Neural cell (in vitro differentiated cells): ENCODE measurements at regions not wholly inside any gene's neighbourhood (a gene's known extent, or its start where the extent isn't known, plus 50 kb on each side); places are given as distances from the start of the nearest gene placed in this dataset.

ENCODE experiments used
- H2AFZ ChIP-seq: fragments of 200-600, 300-800 bp; sonication (generic), shearing (Covaris generic); 2 replicates; pipeline ENCODE4 v1.6.0; 2014; ENCODE audit warnings: low read depth, mild to moderate bottlenecking, antibody characterized with exemption, low read length, moderate library complexity
- H3F3A ChIP-seq: fragments of 200-600 bp; shearing (Covaris generic); 2 replicates; pipeline ENCODE4 v1.6.1; 2016; ENCODE audit warnings: mild to moderate bottlenecking, moderate library complexity, mixed read lengths, antibody characterized with exemption, low read length; ENCODE audit not compliant: insufficient read depth, poor library complexity, severe bottlenecking
- H3K27ac ChIP-seq: fragments of 200-600, 300-800 bp; sonication (generic), shearing (Covaris generic); 2 replicates; pipeline ENCODE4 v1.5.1; 2014; ENCODE audit warnings: mild to moderate bottlenecking, low read length, moderate library complexity
- H3K27me3 ChIP-seq: fragments of 300-800, 200-600 bp; sonication (generic), shearing (Covaris generic); 2 replicates; pipeline ENCODE4 v1.6.0; 2014; ENCODE audit warnings: mild to moderate bottlenecking, low read depth, low read length, moderate library complexity; ENCODE audit not compliant: insufficient read depth
- H3K36me3 ChIP-seq: fragments of 300-800, 200-600 bp; sonication (generic), shearing (Covaris generic); 2 replicates; pipeline ENCODE4 v1.5.1; 2014; ENCODE audit warnings: mild to moderate bottlenecking, antibody characterized with exemption, low read length, moderate library complexity; ENCODE audit not compliant: insufficient read depth
- H3K4me2 ChIP-seq: fragments of 300-800, 200-600 bp; sonication (generic), shearing (Covaris generic); 2 replicates; pipeline ENCODE4 v1.6.0; 2014; ENCODE audit warnings: mild to moderate bottlenecking, low read length
- H3K4me3 ChIP-seq: fragments of 300-800, 200-600 bp; sonication (generic), shearing (Covaris generic); 2 replicates; pipeline ENCODE4 v1.5.1; 2014; ENCODE audit warnings: mild to moderate bottlenecking, low read length, moderate library complexity
- H3K79me2 ChIP-seq: fragments of 200-600 bp; shearing (Covaris generic); replicated peaks from 2 replicates; pipeline ENCODE4 v1.6.0; 2014; ENCODE audit warnings: mild to moderate bottlenecking, low read length, moderate library complexity; ENCODE audit not compliant: insufficient read depth
- H3K9ac ChIP-seq: fragments of 300-800, 200-600 bp; sonication (generic), shearing (Covaris generic); 2 replicates; pipeline ENCODE4 v1.6.1; 2016; ENCODE audit warnings: mild to moderate bottlenecking, low read length, mixed read lengths
- H3K9me2 ChIP-seq: fragments of 200-600 bp; shearing (Covaris generic); 2 replicates; pipeline ENCODE4 v1.6.1; 2016; ENCODE audit warnings: mild to moderate bottlenecking, low read length, mixed read lengths; ENCODE audit not compliant: insufficient read depth
- H3K9me3 ChIP-seq: fragments of 200-600, 300-800 bp; sonication (generic), shearing (Covaris generic); 2 replicates; pipeline ENCODE4 v1.6.1; 2016; ENCODE audit warnings: mild to moderate bottlenecking, mixed run types, low read length, moderate library complexity, mixed read lengths
- H4K20me1 ChIP-seq: fragments of 200-600 bp; shearing (Covaris generic); 2 replicates; pipeline ENCODE4 v1.6.1; 2016; ENCODE audit warnings: mild to moderate bottlenecking, mixed run types; ENCODE audit not compliant: insufficient read depth
- EP300 ChIP-seq: fragments of 450-650 bp; conservative IDR thresholded peaks from 2 replicates; pipeline ENCODE4 v1.6.1; 2014; ENCODE audit warnings: antibody characterized with exemption, mild to moderate bottlenecking, moderate library complexity; ENCODE audit not compliant: poor library complexity, severe bottlenecking
- EZH2 ChIP-seq: fragments of 200-600, 300-800 bp; shearing (Covaris generic), sonication (generic); IDR thresholded peaks from 2 replicates; pipeline ENCODE4 v1.6.1; 2014; ENCODE audit warnings: antibody characterized with exemption, low read length, borderline replicate concordance, mild to moderate bottlenecking; ENCODE audit not compliant: insufficient read depth, poor library complexity, severe bottlenecking
- MXI1 ChIP-seq: fragments of 450-650 bp; conservative IDR thresholded peaks from 2 replicates; pipeline ENCODE4 v1.6.1; 2014; ENCODE audit warnings: antibody characterized with exemption, mild to moderate bottlenecking; ENCODE audit not compliant: poor library complexity, severe bottlenecking
- POLR2AphosphoS5 ChIP-seq: IDR thresholded peaks from 2 replicates; pipeline ENCODE4 v1.6.1; 2012
- RAD21 ChIP-seq: fragments of 450-650 bp; conservative IDR thresholded peaks from 2 replicates; pipeline ENCODE4 v1.6.1; 2014; ENCODE audit warnings: antibody characterized with exemption, mild to moderate bottlenecking, moderate library complexity
- SMC3 ChIP-seq: fragments of 450-650 bp; conservative IDR thresholded peaks from 2 replicates; pipeline ENCODE4 v1.6.1; 2014; ENCODE audit warnings: antibody characterized with exemption, mild to moderate bottlenecking, moderate library complexity; ENCODE audit not compliant: poor library complexity
- TAF1 ChIP-seq: IDR thresholded peaks from 2 replicates; pipeline ENCODE4 v1.6.1; 2012; ENCODE audit warnings: low read depth
- TF ChIP-seq, protein P1 (sequence below): IDR thresholded peaks from 2 replicates; pipeline ENCODE4 v1.6.1; 2012; ENCODE audit warnings: borderline replicate concordance
- TF ChIP-seq, protein P2 (sequence below): fragments of 450-650 bp; IDR thresholded peaks from 2 replicates; pipeline ENCODE4 v1.5.1; 2014; ENCODE audit warnings: antibody characterized with exemption, mild to moderate bottlenecking, moderate library complexity; ENCODE audit not compliant: poor library complexity, severe bottlenecking

DNA sequence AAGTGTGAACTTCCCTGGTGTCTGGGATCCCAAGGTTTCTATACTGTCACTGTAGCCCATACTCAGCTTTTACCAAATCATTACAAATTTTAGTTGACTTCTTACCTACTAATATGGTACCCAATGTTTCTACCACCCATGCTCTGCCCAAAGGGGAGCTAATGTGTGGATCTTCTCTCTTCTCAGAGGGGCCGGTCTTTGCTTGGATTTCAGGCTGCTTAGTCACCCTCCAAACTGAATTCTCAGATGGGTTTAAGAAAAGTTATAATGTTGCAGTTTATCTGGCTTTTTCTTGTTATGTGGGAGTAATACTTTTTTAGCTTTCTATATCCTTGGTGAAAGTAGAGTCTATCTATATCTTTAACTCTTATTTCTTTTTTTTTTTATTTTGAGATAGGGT, 67.1 kb upstream of the AKAP13 start:
- H3K9ac ChIP-seq = no peak overlapping the region
- no peak for TF ChIP-seq SMC3
- TF ChIP-seq, protein P1, sequence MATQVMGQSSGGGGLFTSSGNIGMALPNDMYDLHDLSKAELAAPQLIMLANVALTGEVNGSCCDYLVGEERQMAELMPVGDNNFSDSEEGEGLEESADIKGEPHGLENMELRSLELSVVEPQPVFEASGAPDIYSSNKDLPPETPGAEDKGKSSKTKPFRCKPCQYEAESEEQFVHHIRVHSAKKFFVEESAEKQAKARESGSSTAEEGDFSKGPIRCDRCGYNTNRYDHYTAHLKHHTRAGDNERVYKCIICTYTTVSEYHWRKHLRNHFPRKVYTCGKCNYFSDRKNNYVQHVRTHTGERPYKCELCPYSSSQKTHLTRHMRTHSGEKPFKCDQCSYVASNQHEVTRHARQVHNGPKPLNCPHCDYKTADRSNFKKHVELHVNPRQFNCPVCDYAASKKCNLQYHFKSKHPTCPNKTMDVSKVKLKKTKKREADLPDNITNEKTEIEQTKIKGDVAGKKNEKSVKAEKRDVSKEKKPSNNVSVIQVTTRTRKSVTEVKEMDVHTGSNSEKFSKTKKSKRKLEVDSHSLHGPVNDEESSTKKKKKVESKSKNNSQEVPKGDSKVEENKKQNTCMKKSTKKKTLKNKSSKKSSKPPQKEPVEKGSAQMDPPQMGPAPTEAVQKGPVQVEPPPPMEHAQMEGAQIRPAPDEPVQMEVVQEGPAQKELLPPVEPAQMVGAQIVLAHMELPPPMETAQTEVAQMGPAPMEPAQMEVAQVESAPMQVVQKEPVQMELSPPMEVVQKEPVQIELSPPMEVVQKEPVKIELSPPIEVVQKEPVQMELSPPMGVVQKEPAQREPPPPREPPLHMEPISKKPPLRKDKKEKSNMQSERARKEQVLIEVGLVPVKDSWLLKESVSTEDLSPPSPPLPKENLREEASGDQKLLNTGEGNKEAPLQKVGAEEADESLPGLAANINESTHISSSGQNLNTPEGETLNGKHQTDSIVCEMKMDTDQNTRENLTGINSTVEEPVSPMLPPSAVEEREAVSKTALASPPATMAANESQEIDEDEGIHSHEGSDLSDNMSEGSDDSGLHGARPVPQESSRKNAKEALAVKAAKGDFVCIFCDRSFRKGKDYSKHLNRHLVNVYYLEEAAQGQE = no peak
- TF ChIP-seq MXI1 = no peak
- no peaks in the 10 kb centered on the region for H3F3A ChIP-seq
- H3K79me2 ChIP-seq = no peaks in the 10 kb centered on the region
- H3K36me3 ChIP-seq = no peaks in the 10 kb centered on the region
- H3K4me3 ChIP-seq = no peak overlapping the region
- H3K27me3 ChIP-seq = no peaks in the 10 kb centered on the region
- H3K27ac ChIP-seq = no peak overlapping the region
- H4K20me1 ChIP-seq = no peaks in the 10 kb centered on the region
- H3K9me3 ChIP-seq = no peaks in the 10 kb centered on the region
- no peaks in the 10 kb centered on the region for H3K9me2 ChIP-seq
- no peak overlapping the region for H2AFZ ChIP-seq
- no peak overlapping the region for H3K4me2 ChIP-seq

DNA sequence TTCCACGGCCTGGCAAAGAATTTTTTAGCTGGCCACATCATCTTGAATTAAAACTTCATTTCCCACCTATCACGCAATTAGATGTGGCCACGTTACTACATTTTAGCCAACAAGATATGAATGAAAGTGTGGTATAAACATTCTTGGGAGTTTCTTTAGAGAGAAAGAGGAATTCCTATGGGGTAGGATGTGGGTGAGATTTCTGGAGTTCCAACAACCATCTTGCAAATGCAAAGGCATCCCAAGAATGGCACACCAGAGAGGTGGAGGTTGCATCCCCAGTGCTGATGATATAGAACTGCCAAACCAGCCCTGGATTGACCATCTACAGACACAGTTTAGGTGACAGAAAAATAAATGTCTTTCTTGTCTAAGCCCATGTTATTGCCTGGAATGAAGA, 66.3 kb upstream of the AKAP13 start:
- no peaks in the 10 kb centered on the region for H4K20me1 ChIP-seq
- no peak overlapping the region for H3K27ac ChIP-seq
- H2AFZ ChIP-seq = no peak overlapping the region
- H3K27me3 ChIP-seq = no peaks in the 10 kb centered on the region
- H3K36me3 ChIP-seq = no peaks in the 10 kb centered on the region
- H3K4me2 ChIP-seq = no peak overlapping the region
- H3K9me2 ChIP-seq = no peaks in the 10 kb centered on the region
- no peak for TF ChIP-seq RAD21
- TF ChIP-seq POLR2AphosphoS5 = no peak
- TF ChIP-seq, protein P1 = no peak
- TF ChIP-seq TAF1 = no peak
- no peak for TF ChIP-seq EZH2
- TF ChIP-seq SMC3 = no peak
- TF ChIP-seq EP300 = no peak
- TF ChIP-seq, protein P2, sequence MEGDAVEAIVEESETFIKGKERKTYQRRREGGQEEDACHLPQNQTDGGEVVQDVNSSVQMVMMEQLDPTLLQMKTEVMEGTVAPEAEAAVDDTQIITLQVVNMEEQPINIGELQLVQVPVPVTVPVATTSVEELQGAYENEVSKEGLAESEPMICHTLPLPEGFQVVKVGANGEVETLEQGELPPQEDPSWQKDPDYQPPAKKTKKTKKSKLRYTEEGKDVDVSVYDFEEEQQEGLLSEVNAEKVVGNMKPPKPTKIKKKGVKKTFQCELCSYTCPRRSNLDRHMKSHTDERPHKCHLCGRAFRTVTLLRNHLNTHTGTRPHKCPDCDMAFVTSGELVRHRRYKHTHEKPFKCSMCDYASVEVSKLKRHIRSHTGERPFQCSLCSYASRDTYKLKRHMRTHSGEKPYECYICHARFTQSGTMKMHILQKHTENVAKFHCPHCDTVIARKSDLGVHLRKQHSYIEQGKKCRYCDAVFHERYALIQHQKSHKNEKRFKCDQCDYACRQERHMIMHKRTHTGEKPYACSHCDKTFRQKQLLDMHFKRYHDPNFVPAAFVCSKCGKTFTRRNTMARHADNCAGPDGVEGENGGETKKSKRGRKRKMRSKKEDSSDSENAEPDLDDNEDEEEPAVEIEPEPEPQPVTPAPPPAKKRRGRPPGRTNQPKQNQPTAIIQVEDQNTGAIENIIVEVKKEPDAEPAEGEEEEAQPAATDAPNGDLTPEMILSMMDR = no peak
- no peak for TF ChIP-seq MXI1
- H3K4me3 ChIP-seq = no peak overlapping the region
- no peaks in the 10 kb centered on the region for H3F3A ChIP-seq
- H3K79me2 ChIP-seq = no peaks in the 10 kb centered on the region
- no peaks in the 10 kb centered on the region for H3K9me3 ChIP-seq
- no peak overlapping the region for H3K9ac ChIP-seq
